ENCODE measurements at regions not wholly inside any gene's neighbourhood (a gene's known extent, or its start where the extent isn't known, plus 50 kb on each side); places are given as distances from the start of the nearest gene placed in this dataset.

DNA sequence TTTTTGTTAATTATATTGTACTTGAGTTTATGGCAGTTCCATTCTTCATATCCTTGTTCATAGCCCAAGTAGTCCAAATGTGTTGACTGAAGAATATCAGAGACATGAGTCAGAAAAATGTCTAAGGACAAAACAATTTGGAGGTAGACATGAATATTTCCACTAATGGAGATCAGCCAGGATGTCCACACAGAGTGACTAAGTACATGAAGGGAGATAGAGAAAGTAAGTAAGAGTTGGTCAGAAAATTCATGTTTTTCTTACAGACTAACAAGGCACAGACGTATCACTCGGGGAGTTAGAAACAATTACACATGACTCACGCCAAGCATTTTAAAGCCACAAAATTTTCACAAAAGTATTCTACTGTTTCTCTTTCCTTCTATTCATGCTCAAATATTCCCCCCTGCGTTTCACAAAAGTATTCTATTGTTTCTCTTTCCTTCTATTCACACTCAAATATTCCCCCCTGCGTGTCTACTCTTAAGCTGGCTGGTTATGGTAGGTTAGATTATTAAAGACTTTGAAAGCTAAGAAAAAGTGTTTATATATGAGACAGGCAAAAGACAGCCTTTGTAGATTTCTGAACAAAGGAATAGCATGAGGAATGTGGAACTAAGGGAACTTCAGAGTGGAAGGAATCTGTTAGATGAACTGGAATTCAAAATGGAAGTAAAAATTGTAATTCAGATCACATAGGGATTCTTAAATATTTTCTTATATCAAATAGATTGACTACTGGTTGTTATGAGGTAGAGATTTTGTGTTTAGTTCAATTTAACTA lies 648.7 kb upstream of the CCDC54 start:
- Histone ChIP-seq H3K4ac (ENCODE audit: low read length) (no peak overlapping the region), H3K4me1 (ENCODE audit: control insufficient read depth in 2 of 2, insufficient read depth in 1 of 2, low read depth in 1 of 2, low read length in 2 of 2) (peaks cover 3 to 19% of the 10 kb centered on the region in 2 donors), H3K9me3 (replicated peaks in 1 of 2; ENCODE audit: control insufficient read depth in 2 of 2, insufficient read depth in 1 of 2, low read depth in 1 of 2, low read length in 2 of 2) (no peaks in the 10 kb centered on the region), H3K23ac (ENCODE audit: low read depth, low read length, poor library complexity) (no peak overlapping the region), H3K4me2 (ENCODE audit: insufficient read depth, low read length, poor library complexity, severe bottlenecking) (no peak overlapping the region), H2BK120ac (ENCODE audit: low read depth, low read length) (no peak overlapping the region), H3K4me3 (ENCODE audit: low read length in 2 of 2) (no peak overlapping the region), H3K36me3 (replicated peaks in 1 of 2; ENCODE audit: control insufficient read depth in 2 of 2, insufficient read depth in 2 of 2, low read length in 2 of 2) (no peaks in the 10 kb centered on the region), H2BK5ac (ENCODE audit: low read length) (no peak overlapping the region), H3K27ac (replicated peaks; ENCODE audit: low read length) (no peak overlapping the region), H4K91ac (ENCODE audit: low read depth, low read length, poor library complexity) (no peak overlapping the region), H2AK5ac (ENCODE audit: low read depth, low read length) (no peak overlapping the region), H2BK12ac (ENCODE audit: low read length) (no peak overlapping the region), H4K8ac (ENCODE audit: low read depth, low read length) (no peak overlapping the region), H3K18ac (ENCODE audit: low read length) (no peak overlapping the region), H3K27me3 (ENCODE audit: control insufficient read depth in 3 of 3, insufficient read depth in 3 of 3, low read depth in 1 of 3, low read length in 3 of 3) (no peaks in the 10 kb centered on the region), H3K79me1 (ENCODE audit: low read depth, low read length) (no peaks in the 10 kb centered on the region), H3K14ac (ENCODE audit: low read length) (no peak overlapping the region), H3K9ac (ENCODE audit: low read depth, low read length, poor library complexity) (no peak overlapping the region), H2BK15ac (ENCODE audit: low read length) (no peak overlapping the region), H2AFZ (ENCODE audit: low read length) (peak overlapping the region; percentile 78)
- WGBS, 2 donors (ENCODE audit: extremely low coverage in 2 of 2, insufficient read length in 2 of 2, insufficient replicate concordance in 1 of 2): no CpG with 5 or more reads among the region's 5 CpGs
- DNase-seq (ENCODE audit: low spot score): no peak

DNA sequence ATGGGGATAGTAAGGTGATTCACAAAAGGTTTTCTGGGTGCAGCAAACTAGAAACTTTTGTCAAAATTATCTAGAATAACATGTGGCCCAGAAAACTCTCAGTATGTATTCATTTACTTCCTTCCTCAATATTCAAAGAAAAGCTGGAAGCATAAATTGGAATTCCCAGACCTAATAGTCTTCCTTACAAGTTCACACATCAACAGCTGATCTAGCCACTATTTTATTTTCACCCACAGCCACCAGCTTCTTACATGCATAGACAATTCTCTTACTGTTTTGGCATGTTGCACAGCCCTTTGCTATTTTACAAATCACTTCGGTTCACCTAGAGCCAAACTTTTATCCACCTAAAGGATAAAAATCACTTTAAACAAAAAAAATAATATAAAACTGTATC lies 647.8 kb upstream of the CCDC54 start:
- Histone ChIP-seq H3K4ac (ENCODE audit: low read length) (no peak overlapping the region), H3K4me3 (ENCODE audit: low read length in 2 of 2) (no peak overlapping the region), H2BK15ac (ENCODE audit: low read length) (no peak overlapping the region), H3K9ac (ENCODE audit: low read depth, low read length, poor library complexity) (no peak overlapping the region), H2AK5ac (ENCODE audit: low read depth, low read length) (no peak overlapping the region), H3K79me1 (ENCODE audit: low read depth, low read length) (no peaks in the 10 kb centered on the region), H3K9me3 (replicated peaks in 1 of 2; ENCODE audit: control insufficient read depth in 2 of 2, insufficient read depth in 1 of 2, low read depth in 1 of 2, low read length in 2 of 2) (no peaks in the 10 kb centered on the region), H3K4me2 (ENCODE audit: insufficient read depth, low read length, poor library complexity, severe bottlenecking) (no peak overlapping the region), H3K23ac (ENCODE audit: low read depth, low read length, poor library complexity) (no peak overlapping the region), H3K4me1 (ENCODE audit: control insufficient read depth in 2 of 2, insufficient read depth in 1 of 2, low read depth in 1 of 2, low read length in 2 of 2) (peaks cover 3 to 19% of the 10 kb centered on the region in 2 donors), H2BK12ac (ENCODE audit: low read length) (no peak overlapping the region), H3K27ac (replicated peaks; ENCODE audit: low read length) (no peak overlapping the region), H4K8ac (ENCODE audit: low read depth, low read length) (no peak overlapping the region), H3K27me3 (ENCODE audit: control insufficient read depth in 3 of 3, insufficient read depth in 3 of 3, low read depth in 1 of 3, low read length in 3 of 3) (no peaks in the 10 kb centered on the region), H4K91ac (ENCODE audit: low read depth, low read length, poor library complexity) (no peak overlapping the region), H2BK5ac (ENCODE audit: low read length) (no peak overlapping the region), H3K14ac (ENCODE audit: low read length) (no peak overlapping the region), H2BK120ac (ENCODE audit: low read depth, low read length) (no peak overlapping the region), H3K36me3 (replicated peaks in 1 of 2; ENCODE audit: control insufficient read depth in 2 of 2, insufficient read depth in 2 of 2, low read length in 2 of 2) (no peaks in the 10 kb centered on the region), H3K18ac (ENCODE audit: low read length) (no peak overlapping the region), H2AFZ (ENCODE audit: low read length) (peak overlapping the region; percentile 78)
- no CpG with 5 or more reads among the region's 1 CpG for WGBS, 2 donors (ENCODE audit: extremely low coverage in 2 of 2, insufficient read length in 2 of 2, insufficient replicate concordance in 1 of 2)
- DNase-seq (ENCODE audit: low spot score): no peak

DNA sequence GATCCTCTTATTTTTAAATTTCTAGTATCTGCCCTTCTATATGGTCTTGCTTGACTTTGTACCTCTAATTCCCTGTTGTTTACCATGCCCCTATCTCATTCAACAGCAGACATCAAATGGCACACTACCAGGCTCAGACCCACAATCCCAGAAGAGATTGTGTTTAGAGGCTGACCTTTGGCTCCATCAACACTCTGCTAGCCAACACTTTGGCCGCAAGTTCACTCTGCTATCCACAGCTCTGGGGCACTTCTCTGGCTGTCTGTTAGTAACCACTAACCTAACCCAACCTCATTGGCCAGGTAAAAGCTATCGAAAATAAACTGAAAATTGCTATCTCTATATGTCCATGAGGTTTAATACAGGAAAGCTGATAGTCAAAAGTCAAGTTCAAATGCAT lies 646.0 kb upstream of the CCDC54 start:
- Histone ChIP-seq H4K91ac (ENCODE audit: low read depth, low read length, poor library complexity) (no peak overlapping the region), H3K4me3 (ENCODE audit: low read length in 2 of 2) (no peak overlapping the region), H2AK5ac (ENCODE audit: low read depth, low read length) (no peak overlapping the region), H2AFZ (ENCODE audit: low read length) (no peak overlapping the region), H3K27ac (replicated peaks; ENCODE audit: low read length) (no peak overlapping the region), H3K9ac (ENCODE audit: low read depth, low read length, poor library complexity) (no peak overlapping the region), H4K8ac (ENCODE audit: low read depth, low read length) (no peak overlapping the region), H3K23ac (ENCODE audit: low read depth, low read length, poor library complexity) (no peak overlapping the region), H2BK15ac (ENCODE audit: low read length) (no peak overlapping the region), H3K14ac (ENCODE audit: low read length) (no peak overlapping the region), H3K18ac (ENCODE audit: low read length) (no peak overlapping the region), H3K79me1 (ENCODE audit: low read depth, low read length) (no peaks in the 10 kb centered on the region), H3K36me3 (replicated peaks in 1 of 2; ENCODE audit: control insufficient read depth in 2 of 2, insufficient read depth in 2 of 2, low read length in 2 of 2) (no peaks in the 10 kb centered on the region), H3K4ac (ENCODE audit: low read length) (no peak overlapping the region), H2BK12ac (ENCODE audit: low read length) (no peak overlapping the region), H3K4me2 (ENCODE audit: insufficient read depth, low read length, poor library complexity, severe bottlenecking) (no peak overlapping the region), H3K9me3 (replicated peaks in 1 of 2; ENCODE audit: control insufficient read depth in 2 of 2, insufficient read depth in 1 of 2, low read depth in 1 of 2, low read length in 2 of 2) (no peaks in the 10 kb centered on the region), H2BK120ac (ENCODE audit: low read depth, low read length) (no peak overlapping the region), H3K4me1 (ENCODE audit: control insufficient read depth in 2 of 2, insufficient read depth in 1 of 2, low read depth in 1 of 2, low read length in 2 of 2) (peaks cover 3 to 19% of the 10 kb centered on the region in 2 donors), H3K27me3 (ENCODE audit: control insufficient read depth in 3 of 3, insufficient read depth in 3 of 3, low read depth in 1 of 3, low read length in 3 of 3) (no peaks in the 10 kb centered on the region), H2BK5ac (ENCODE audit: low read length) (no peak overlapping the region)
- no peak for DNase-seq (ENCODE audit: low spot score)
- WGBS, 2 donors (ENCODE audit: extremely low coverage in 2 of 2, insufficient read length in 2 of 2, insufficient replicate concordance in 1 of 2): no CpG with 5 or more reads among the region's 2 CpGs

DNA sequence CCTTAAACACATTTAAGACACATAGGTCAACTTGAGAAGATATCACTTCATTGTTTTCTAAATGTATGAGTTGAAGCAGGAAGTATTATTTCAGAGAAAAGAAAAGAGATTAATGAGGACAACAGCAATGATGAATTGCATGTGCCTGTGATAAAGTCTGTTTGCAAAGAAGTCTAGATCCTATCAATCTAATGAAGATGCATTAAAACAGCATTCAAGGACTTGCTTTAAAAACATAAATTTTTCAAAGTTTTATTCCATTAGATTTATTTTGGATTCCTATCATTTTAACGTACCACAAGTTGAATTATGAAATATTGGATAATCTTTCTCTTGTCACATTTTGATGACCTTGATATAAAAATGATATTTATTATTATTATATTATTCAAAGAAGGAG lies 642.5 kb upstream of the CCDC54 start:
- Histone ChIP-seq H3K14ac (ENCODE audit: low read length) (no peak overlapping the region), H3K36me3 (replicated peaks in 1 of 2; ENCODE audit: control insufficient read depth in 2 of 2, insufficient read depth in 2 of 2, low read length in 2 of 2) (no peaks in the 10 kb centered on the region), H2BK120ac (ENCODE audit: low read depth, low read length) (no peak overlapping the region), H2AK5ac (ENCODE audit: low read depth, low read length) (no peak overlapping the region), H3K9me3 (replicated peaks in 1 of 2; ENCODE audit: control insufficient read depth in 2 of 2, insufficient read depth in 1 of 2, low read depth in 1 of 2, low read length in 2 of 2) (no peaks in the 10 kb centered on the region), H3K18ac (ENCODE audit: low read length) (no peak overlapping the region), H3K4ac (ENCODE audit: low read length) (no peak overlapping the region), H3K4me1 (ENCODE audit: control insufficient read depth in 2 of 2, insufficient read depth in 1 of 2, low read depth in 1 of 2, low read length in 2 of 2) (peaks cover 0 to under 1% of the 10 kb centered on the region in 2 donors), H3K4me2 (ENCODE audit: insufficient read depth, low read length, poor library complexity, severe bottlenecking) (no peak overlapping the region), H3K9ac (ENCODE audit: low read depth, low read length, poor library complexity) (no peak overlapping the region), H2BK12ac (ENCODE audit: low read length) (no peak overlapping the region), H2BK15ac (ENCODE audit: low read length) (no peak overlapping the region), H2BK5ac (ENCODE audit: low read length) (no peak overlapping the region), H3K27ac (replicated peaks; ENCODE audit: low read length) (no peak overlapping the region), H3K4me3 (ENCODE audit: low read length in 2 of 2) (no peak overlapping the region), H3K79me1 (ENCODE audit: low read depth, low read length) (no peaks in the 10 kb centered on the region), H3K23ac (ENCODE audit: low read depth, low read length, poor library complexity) (no peak overlapping the region), H2AFZ (ENCODE audit: low read length) (no peak overlapping the region), H3K27me3 (ENCODE audit: control insufficient read depth in 3 of 3, insufficient read depth in 3 of 3, low read depth in 1 of 3, low read length in 3 of 3) (no peaks in the 10 kb centered on the region), H4K8ac (ENCODE audit: low read depth, low read length) (no peak overlapping the region), H4K91ac (ENCODE audit: low read depth, low read length, poor library complexity) (no peak overlapping the region)
- DNase-seq (ENCODE audit: low spot score): no peak
- no CpG with 5 or more reads among the region's 1 CpG for WGBS, 2 donors (ENCODE audit: extremely low coverage in 2 of 2, insufficient read length in 2 of 2, insufficient replicate concordance in 1 of 2)

Data from neuronal stem cell (in vitro differentiated cells).